ENCODE measurements at regions not wholly inside any gene's neighbourhood (a gene's known extent, or its start where the extent isn't known, plus 50 kb on each side); places are given as distances from the start of the nearest gene placed in this dataset.
"Not testable (repeated sequence)": the region's sequence is repeated elsewhere in the genome, so short reads cannot be mapped to it uniquely, and the experiment has no call there.

DNA sequence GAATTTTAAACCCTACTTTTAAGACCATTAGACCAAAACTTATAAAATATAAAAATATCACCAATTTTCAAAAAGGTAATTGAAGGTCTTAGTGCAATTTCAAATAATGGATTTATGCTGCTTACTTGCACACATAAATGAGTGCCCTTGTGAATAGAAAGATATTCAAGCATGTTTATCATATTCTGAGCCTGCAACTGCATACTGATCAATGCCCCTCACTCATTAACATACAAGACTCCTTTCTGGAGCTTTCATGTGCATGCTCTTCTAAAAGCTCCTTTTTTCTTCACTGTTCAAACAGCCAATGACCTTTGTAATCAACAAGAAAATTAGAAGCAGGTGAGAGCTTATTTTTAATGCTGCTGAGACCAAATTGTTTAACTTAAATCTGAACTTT, 1139.3 kb downstream of the HACE1 start:
- no peak for DNase-seq

DNA sequence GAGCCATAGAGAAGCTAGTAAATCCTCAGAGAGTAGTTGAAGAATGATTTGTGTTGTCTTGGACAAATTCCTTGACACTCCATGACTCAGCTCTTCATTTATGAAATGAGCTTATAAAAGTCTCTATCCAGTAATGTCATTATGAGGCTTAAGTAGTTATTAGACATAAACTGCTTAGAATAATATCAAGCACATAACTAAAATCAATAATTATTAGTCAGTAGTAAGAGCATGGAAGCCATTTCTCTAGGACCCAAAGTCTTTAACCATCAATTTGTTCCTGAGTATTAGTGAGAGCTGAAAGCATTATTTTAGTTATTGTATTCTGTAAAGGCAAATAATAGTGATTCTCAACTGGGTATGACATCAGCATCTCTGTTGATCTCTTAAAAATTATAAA, 1140.2 kb downstream of the HACE1 start:
- DNase-seq = no peak

DNA sequence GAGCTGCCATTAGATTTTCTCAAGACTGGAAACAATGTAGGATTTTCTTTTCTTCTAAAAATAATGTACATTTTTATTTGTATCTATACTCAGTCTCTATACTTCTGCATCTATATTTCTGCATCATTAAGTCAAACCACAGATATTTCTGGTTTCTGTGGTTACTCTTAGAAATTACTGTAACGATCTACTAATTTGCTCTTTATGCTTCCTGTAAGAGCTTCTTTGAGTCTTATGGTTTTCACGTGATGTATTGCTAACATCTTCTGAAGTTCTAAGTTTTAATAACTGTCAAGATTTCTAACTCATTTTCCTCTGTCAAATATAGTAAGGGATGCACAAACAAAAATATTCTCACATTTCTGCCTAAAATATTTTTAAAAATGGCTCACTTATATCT, 1144.5 kb downstream of the HACE1 start:
- no peak for DNase-seq

DNA sequence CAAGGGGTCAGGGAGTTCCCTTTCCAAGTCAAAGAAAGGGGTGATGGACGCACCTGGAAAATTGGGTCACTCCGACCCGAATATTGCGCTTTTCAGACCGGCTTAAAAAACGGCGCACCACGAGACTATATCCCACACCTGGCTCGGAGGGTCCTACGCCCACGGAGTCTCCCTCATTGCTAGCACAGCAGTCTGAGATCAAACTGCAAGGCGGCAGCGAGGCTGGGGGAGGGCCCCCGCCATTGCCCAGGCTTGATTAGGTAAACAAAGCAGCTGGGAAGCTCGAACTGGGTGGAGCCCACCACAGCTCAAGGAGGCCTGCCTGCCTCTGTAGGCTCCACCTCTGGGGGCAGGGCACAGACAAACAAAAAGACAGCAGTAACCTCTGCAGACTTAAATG, 1150.5 kb downstream of the HACE1 start:
- not testable (repeated sequence) for DNase-seq

GRCh38 chr6:103707596-103708325, 1152.0 kb downstream of the HACE1 start:
- no peak for DNase-seq

- DNase-seq = no peak
Observed at GRCh38 chr6:103699769-103700168, 1160.0 kb downstream of the HACE1 start.

GRCh38 chr6:103687430-103687829, 1172.3 kb downstream of the HACE1 start:
- DNase-seq = no peak

GRCh38 chr6:103680116-103680515, 1179.6 kb downstream of the HACE1 start:
- DNase-seq = no peak

- no peak for DNase-seq
Observed at GRCh38 chr6:103677290-103677689, 1182.4 kb downstream of the HACE1 start.

GRCh38 chr6:103675807-103676406, 1183.8 kb downstream of the HACE1 start:
- no peak for DNase-seq

- DNase-seq = no peak
Observed at GRCh38 chr6:103674790-103675189, 1184.9 kb downstream of the HACE1 start.

GRCh38 chr6:103672169-103672568, 1187.5 kb downstream of the HACE1 start:
- DNase-seq = no peak

- no peak for DNase-seq
Observed at GRCh38 chr6:103629613-103630012, 1230.1 kb downstream of the HACE1 start.

GRCh38 chr6:103617642-103618041, 1242.1 kb downstream of the HACE1 start:
- no peak for DNase-seq

DNA sequence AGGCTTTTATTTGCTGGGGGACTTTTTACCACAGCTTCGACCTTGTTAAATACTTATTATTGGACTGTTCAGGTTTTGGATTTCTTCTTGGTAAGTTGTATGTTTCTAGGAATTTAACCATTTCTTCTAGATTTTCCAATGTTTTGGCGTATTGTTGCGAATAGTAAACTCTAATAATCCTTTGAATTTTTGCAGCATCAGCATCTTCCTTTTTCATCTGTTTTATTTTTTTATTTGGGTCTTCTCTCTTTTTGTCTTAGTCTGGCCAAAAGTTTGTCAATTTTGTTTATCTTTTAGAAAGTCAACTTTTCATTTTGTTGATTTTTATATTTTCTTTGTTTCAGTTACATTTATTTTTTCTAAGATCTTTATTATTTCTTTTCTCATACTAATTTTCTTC, 1272.0 kb downstream of the HACE1 start:
- no peak for DNase-seq

GRCh38 chr6:103578115-103578514, 1281.6 kb downstream of the HACE1 start:
- no peak for DNase-seq

DNA sequence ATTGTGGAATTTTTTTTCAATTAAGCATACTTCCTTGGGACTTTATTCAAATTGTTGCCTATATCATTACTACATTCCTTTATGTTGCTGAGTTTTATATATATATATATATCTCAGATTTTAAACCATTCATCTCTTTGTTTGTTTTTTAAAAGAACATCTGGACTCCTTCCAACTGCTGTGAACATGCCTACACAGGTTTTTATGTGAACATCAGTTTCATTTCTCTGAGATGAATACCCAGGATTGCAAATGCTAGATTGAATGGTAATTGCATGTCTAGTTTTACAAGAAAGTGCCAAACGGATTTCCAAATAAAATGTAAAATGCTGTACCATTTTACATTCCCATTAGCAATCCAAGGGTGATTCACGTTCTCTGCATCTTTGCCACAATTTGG, 1289.3 kb downstream of the HACE1 start:
- DNase-seq = no peak

GRCh38 chr6:103554911-103555310, 1304.8 kb downstream of the HACE1 start:
- no peak for DNase-seq

DNA sequence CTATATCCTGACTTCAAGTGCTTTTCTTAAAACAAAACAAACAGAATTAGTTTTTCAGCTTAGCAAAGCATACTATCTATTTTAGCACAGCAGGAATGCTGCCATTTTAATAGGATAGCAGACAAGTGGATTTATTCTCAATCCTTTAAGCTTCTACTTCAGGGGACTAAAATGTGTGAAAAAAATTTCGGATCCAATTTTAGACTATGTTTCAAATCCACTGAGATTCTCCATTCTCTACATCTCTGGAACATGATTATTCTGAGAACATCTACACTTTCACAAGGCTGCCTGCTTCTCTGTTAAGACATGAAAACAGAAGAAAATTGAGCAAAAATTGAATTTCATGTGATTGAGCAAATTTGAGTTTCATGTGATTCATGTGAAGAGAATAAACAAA, 1321.3 kb downstream of the HACE1 start:
- DNase-seq = no peak

DNA sequence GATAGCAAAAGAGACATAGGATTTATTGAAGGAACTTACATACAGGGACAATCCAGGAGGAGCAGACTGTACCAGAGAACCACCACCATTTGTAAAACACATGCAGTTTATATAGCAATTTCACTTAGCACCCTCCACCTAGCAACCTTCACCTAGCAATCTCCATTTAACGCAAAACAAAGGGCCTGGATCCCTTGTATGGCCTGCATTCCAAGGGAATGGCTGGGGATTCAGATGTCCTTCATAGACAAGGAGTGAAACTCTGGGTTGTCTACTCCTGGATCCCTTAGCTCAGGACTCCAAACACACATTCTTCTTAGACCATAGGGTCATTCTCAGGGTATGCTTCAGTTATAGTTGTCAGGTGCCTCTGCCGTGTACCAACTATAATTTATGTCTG, 1324.9 kb downstream of the HACE1 start:
- DNase-seq = no peak

DNA sequence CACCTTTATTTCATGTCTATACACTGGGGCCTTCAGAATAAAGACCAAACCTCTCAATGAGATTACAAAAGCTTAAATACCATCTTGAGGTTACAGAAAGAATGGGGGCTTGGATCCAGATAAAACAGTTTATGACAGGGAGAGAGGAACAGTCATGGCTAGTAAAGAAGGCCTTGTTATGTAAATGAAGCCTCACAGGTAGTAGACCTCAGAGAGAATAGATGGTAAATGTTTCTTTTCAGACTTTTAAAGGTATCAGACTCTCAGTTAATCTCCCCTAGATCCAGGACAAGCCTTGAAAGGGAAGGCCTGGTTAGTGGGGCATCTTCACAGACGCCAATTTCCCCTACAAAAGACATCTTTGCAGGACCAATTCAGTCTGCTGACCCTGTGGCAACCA, 1325.6 kb downstream of the HACE1 start:
- no peak for DNase-seq

DNA sequence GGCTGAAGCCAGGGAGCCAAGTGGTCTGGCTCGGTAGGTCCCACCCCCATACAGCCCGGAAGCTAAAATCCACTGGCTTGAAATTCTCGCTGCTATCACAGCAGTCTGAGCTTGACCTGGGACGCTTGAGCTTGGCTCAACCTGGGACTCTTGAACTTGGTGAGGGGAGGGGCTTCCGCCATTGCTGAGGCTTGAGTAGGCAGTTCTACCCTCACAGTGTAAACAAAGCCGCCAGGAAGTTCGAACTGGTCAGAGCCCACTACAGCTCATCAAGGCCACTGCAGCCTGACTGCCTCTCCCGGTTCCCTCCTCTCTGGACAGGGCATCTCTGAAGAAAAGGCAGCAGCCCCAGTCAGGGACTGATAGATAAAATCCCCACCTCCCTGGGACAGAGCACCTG, 1337.7 kb downstream of the HACE1 start:
- no peak for DNase-seq

GRCh38 chr6:103516336-103516735, 1343.4 kb downstream of the HACE1 start:
- DNase-seq = no peak

DNA sequence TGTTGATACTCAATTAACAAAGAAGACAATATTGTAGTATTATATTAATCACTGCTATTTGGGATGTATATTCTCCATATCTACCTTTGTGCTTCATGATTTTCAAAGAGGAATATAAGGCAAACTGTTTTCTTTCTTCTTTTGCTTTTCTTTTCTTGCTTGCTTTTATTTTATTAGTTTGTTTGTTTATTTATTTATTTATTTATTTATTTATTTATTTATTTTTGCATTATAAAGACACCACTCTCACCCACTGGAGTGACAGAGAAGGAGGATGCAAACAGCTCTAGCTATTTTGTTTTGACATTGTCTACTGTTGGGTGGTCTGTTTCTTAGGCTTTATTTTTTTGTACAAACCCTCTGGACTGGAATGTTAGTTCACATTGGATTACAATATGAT, 1352.7 kb downstream of the HACE1 start:
- DNase-seq = no peak

DNA sequence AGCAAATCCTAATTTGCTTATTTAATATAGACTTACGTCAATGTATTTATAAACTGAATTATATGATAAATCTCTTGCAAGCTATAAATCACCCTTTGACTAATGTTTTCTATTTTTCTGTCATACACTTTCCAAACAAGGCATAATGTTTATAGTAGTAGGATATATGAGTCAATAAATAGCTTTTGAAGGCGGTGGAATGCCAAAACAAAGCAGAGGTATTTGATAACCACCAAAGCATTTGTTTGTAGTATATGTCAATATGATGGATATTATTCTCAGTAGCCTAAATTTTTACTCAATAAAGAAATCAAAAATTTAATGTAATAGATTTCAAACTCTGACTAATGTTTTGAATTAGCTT, 1354.6 kb downstream of the HACE1 start:
- no peak for DNase-seq

All from midbrain (tissue), 1 donor.